GM19025 (cell line): ENCODE measurements at regions not wholly inside any gene's neighbourhood (a gene's known extent, or its start where the extent isn't known, plus 50 kb on each side); places are given as distances from the start of the nearest gene placed in this dataset.
A peak's percentile ranks its signal among the peaks of the same experiment; 100 is the strongest.

ENCODE experiments used
- ATAC-seq: cut with Tn5 transposase; IDR thresholded peaks from one replicate; pipeline ENCODE4 v1.9.1; 2021; ENCODE audit warnings: mild to moderate bottlenecking, low read depth, moderate library complexity; ENCODE audit not compliant: unreplicated experiment

DNA sequence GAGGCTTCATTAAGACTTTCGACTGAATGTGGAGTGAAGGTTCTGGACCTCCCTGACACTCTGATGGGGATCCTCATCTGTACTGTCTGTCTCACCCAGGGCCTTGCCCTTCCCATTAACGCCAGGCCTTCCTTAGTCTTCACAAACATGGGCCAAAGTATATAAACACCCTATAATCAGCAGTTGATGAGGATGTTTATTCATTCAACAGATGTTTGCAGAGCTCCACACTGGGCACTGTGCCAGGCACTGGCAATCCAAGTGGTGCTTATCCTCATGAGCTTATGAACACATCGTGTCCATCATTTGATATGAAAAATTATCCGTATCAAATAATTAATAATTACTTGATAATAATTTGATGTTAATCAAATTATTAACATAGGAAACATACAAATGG lies 454.4 kb downstream of the FUT8 start:
- no peak for ATAC-seq

DNA sequence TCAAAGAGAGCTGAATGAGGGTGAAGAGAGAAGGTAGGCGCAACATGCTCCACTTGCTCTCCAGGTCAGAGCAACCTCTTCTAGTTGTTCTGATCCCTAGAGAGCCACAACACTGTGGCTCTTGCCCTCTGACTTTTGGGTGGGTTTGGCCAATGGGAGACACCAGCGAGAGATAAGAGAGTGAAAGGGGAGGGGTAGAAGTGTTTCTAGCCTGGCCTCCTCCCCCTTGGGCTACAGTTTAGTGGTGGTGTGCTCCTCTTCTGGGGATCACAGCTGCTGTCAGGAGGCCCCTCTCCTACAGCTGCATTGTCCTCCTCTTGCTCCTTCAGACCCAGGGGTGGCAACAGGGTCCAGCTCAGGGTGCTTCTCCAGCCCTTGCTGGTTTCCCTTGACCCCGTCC lies 454.8 kb downstream of the FUT8 start:
- no peak for ATAC-seq

GRCh38 chr14:65872536-65872935 lies 460.0 kb downstream of the FUT8 start:
- no peak for ATAC-seq

DNA sequence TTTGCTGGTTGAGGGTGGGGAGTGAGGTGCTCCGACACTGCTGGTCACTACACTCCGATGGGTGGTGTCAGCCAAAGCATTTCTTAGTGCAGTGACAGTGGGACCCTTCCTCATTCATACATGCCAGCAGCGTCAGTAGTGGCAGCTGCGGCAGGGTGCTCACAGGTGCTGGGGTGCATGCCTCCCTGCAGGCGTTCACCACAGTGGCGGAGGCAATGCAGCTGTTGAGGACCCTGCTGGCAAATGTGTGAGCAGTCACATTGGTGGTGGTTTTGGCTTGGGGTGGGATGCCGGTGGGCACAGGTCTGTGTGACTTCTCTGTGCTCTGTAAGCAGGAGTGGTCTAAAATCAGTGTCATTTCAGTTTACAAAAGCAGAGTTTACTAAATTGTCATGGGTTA lies 464.6 kb downstream of the FUT8 start:
- ATAC-seq, result no peak

- ATAC-seq, result no peak
Measured at GRCh38 chr14:65877624-65878023, 465.1 kb downstream of the FUT8 start.

- ATAC-seq, result no peak
Measured at GRCh38 chr14:65878586-65878985, 466.1 kb downstream of the FUT8 start.

- ATAC-seq, result peak; percentile 53
Measured at GRCh38 chr14:65879248-65880009, 466.9 kb downstream of the FUT8 start.

- ATAC-seq, result no peak
Measured at GRCh38 chr14:65880507-65880906, 468.0 kb downstream of the FUT8 start.

GRCh38 chr14:65881642-65882041 lies 469.1 kb downstream of the FUT8 start:
- ATAC-seq, result no peak

DNA sequence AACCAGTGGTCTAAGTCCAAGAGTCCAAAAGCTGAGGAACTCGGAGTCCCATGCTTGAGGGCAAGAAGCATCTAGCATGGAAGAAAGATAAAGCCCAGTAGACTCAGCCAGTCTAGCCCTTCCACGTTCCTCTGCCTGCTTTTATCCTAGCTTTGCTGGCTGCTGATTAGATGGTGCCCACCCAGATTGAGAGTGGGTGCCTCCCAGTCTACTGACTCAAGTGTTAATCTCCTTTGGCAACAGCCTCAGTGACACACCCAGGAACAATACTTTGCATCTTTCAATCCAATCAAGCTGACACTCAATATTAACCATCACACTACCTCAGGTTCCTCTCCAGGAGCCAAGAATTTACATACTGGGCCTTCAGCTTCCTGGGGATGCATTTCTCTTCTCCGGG lies 476.1 kb downstream of the FUT8 start:
- no peak for ATAC-seq

- ATAC-seq, result no peak
Measured at GRCh38 chr14:65892315-65892714, 479.8 kb downstream of the FUT8 start.

DNA sequence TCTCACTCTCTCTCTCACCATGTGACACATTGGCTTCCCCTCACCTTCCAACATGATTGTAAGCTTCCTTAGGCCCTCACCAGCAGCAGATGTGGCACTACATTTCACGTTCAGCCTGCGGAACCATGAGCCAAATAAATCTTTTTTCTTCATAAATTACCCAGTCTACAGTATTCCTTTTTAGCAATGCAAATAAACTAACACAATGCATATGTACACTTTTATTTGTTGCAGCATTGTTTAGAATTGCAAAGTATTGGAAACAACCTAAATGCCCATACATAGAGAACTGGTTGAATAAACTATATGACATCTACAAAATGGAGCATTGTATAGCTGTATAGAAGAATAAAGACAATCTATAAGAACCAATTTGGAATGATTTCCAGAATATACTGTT lies 487.6 kb downstream of the FUT8 start:
- ATAC-seq, result no peak

DNA sequence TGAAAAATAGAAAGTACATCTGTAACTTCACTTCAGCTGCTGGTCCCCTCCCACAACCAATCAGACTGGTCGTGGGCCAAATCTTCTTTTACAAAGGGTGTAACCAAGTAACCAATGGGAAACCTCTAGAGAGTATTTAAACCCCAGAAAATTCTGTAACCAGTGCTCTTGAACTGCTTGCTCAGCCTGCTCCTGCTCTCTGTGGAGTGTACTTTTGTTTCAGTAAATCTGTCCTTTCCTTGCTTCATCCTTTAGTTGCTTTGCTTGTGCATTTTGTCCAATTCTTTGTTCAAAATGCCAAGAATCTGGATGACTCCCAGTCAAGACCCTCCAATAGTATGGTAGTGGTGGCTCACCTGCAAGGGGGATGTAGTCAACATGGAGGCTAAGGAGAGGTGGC lies 489.1 kb downstream of the FUT8 start:
- ATAC-seq, result no peak

DNA sequence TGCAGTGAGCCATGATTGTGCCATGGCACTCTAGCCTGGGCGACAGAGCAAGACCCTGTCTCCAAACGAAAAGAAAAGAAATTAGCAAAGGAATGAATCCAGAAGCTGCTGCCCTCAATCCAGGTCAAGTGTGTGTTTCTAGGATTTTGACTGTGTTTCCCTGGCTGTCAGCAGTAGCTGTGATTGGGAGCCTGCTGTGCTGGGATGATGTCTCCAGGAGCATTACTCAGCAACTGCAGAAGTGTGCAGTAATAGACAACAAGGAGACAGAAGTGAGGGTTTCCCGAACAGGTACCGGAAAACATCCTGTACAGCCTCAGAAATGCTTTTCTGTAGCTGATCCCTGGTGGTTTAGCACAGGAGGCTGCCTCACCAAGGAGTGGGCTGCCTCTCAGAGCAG lies 492.5 kb downstream of the FUT8 start:
- ATAC-seq, result no peak

GRCh38 chr14:65906344-65906743 lies 493.8 kb downstream of the FUT8 start:
- no peak for ATAC-seq

DNA sequence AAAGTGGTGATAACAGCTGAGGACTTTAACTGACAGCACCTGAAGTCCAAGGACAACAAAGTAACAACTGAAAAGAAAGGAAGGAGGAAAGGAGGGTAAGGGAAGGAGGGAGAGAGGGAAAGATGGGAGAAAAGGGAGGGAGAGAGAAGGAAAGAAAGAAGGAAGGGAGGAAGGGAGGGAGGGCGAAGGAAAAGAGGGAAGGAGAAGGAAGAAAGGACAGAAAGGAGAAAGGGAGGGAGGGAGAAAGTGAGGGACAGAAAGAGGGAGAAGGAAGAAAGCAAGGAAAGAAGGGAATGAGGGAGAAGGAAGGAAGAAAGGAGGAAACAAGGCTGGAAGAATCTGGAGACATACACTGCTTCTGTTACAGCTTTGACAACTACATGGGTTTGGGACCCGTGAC lies 494.4 kb downstream of the FUT8 start:
- ATAC-seq, result no peak

DNA sequence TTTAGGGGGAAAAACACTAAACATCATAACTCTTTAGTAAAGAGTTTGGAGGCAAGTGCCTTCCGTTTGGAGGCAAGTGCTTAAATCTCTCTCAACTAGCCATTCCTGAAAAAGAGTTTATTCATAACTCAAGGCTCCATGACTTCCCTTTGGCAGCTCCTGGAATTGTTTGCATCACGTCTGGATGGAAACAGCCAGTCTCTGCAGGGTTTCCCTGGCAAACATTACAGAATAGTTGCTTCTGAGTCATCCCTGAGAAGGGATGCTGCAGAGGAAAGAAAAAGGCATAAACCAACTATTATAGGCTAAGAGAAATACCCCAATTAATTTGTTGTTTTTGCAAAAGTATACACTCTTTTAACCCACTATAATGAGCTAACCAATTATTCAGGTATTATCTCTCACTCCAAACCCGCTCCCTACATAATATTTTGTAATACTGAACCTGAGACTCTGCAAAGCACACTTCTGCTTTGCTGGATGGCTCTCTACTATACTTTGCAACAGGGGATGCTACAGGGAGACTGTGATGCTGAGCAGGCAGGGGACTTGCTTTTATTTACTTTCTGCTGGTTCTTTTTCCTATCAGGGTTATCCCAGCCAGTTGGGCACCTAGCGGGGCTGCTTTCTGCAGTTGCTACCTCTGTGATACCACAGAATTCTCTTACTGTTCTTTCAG lies 497.7 kb downstream of the FUT8 start:
- ATAC-seq, result no peak

GRCh38 chr14:65915125-65915524 lies 502.6 kb downstream of the FUT8 start:
- no peak for ATAC-seq

DNA sequence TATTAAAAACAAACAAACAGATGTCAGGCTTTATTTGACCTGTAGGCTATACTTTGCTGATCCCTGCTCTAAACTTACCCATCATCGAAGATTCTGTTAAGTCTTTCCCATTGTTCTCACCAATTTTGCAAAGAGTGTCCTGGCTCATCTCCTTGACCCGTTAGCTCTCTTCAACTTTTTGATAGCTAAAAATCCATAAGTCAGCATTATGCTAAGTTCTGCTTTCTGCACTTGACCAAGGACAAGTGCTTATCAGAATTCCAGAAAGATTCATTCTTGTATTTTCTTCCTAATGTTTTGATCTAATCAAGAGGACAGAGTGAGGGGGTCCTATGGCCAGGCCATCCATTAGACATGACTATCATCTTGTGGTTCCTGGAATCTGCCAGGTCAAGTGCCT lies 503.5 kb downstream of the FUT8 start:
- no peak for ATAC-seq

DNA sequence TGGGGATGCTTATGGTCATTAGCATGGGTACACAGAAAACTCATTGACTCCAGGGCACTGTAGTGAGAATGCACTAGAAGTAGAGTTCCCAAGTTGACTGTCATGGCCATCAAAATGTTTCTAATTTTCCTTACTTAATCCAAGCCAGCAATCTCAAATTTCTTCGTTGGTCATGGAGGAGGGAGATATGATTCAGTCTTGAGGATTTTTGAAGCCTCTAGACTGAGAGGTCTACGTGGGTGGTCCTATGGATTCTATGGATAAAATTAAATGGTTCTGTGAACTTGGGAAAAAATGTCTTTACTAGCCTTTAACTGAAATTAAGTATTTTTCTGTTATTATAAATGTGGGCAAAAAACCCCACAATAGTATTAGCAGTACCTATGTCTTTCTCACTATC lies 508.5 kb downstream of the FUT8 start:
- ATAC-seq, result no peak

DNA sequence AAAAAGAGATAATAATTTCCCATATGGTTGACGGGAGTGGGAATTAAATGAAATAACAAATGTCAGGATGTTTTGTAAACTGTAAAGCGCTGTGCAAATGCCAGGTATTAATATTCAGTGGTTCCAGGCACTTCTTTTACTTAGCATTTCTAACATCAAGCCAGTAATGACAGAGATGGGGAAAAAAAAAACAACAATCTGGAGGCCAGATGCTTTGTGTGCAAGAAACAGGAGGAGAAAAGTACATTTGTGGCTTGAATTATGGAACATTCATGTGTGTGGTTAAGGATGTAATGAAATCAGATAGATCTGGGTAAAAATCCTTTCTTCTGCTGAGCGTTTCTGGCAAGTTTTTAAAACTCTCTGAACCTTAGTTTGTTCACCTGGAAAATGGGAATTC lies 509.6 kb downstream of the FUT8 start:
- ATAC-seq, result no peak

- ATAC-seq, result no peak
Measured at GRCh38 chr14:65926504-65926903, 514.0 kb downstream of the FUT8 start.
